ENCODE measurements at regions not wholly inside any gene's neighbourhood (a gene's known extent, or its start where the extent isn't known, plus 50 kb on each side); places are given as distances from the start of the nearest gene placed in this dataset.

GRCh38 chr4:151822331-151822730 is 61.5 kb upstream of the GATB start:
- TF ChIP-seq CTCF (IDR thresholded peaks at IDR 0.05; ENCODE audit: low read depth, low read length, poor library complexity, severe bottlenecking) (no peak), EZH2phosphoT487 (IDR thresholded peaks at IDR 0.05; ENCODE audit: borderline replicate concordance, low read length) (no peak)

Data from DOHH2 (cell line).